ENCODE measurements at regions not wholly inside any gene's neighbourhood (a gene's known extent, or its start where the extent isn't known, plus 50 kb on each side); places are given as distances from the start of the nearest gene placed in this dataset.

- Mint-ChIP-seq H3K4me1 (ENCODE audit: low read depth) (no peaks in the 10 kb centered on the region), H3K4me3 (no peak overlapping the region), H3K27me3 (peaks cover 4% of the 10 kb centered on the region), H3K9me3 (peaks cover 2% of the 10 kb centered on the region), H3K27ac (no peak overlapping the region), H3K36me3 (ENCODE audit: low read depth) (no peaks in the 10 kb centered on the region)
- no peak overlapping the region for H3K4me3 ChIP-seq (ENCODE audit: low read length)
- DNase-seq = no peak
- H3K9me3 ChIP-seq (ENCODE audit: control insufficient read depth in 1 of 2, insufficient read depth in 1 of 2, low read length in 2 of 2) = peaks cover 0 to 8% of the 10 kb centered on the region in 2 experiments
- intact Hi-C loops (cut with DNase I, micrococcal nuclease) = no loop called here
- ChIA-PET CTCF (no interaction called here), POLR2A (no interaction called here)
- H3K27me3 ChIP-seq (ENCODE audit: control insufficient read depth in 1 of 2, insufficient read depth in 2 of 2, low read length in 2 of 2) = no peaks in the 10 kb centered on the region
- no peaks in the 10 kb centered on the region for H3K4me1 ChIP-seq (ENCODE audit: insufficient read depth, low read length)
- H3K27ac ChIP-seq (ENCODE audit: low read depth in 1 of 2, low read length in 2 of 2) = no peak overlapping the region
- TF ChIP-seq, protein P1, sequence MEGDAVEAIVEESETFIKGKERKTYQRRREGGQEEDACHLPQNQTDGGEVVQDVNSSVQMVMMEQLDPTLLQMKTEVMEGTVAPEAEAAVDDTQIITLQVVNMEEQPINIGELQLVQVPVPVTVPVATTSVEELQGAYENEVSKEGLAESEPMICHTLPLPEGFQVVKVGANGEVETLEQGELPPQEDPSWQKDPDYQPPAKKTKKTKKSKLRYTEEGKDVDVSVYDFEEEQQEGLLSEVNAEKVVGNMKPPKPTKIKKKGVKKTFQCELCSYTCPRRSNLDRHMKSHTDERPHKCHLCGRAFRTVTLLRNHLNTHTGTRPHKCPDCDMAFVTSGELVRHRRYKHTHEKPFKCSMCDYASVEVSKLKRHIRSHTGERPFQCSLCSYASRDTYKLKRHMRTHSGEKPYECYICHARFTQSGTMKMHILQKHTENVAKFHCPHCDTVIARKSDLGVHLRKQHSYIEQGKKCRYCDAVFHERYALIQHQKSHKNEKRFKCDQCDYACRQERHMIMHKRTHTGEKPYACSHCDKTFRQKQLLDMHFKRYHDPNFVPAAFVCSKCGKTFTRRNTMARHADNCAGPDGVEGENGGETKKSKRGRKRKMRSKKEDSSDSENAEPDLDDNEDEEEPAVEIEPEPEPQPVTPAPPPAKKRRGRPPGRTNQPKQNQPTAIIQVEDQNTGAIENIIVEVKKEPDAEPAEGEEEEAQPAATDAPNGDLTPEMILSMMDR (IDR thresholded peaks at IDR 0.05) = no peak
- no peak for ATAC-seq (ENCODE audit: poor library complexity)
- no peaks in the 10 kb centered on the region for H3K36me3 ChIP-seq (ENCODE audit: insufficient read depth, low read length)
These were observed 97.0 kb upstream of the VLDLR start for GRCh38 chr9:2524601-2525000.

DNA sequence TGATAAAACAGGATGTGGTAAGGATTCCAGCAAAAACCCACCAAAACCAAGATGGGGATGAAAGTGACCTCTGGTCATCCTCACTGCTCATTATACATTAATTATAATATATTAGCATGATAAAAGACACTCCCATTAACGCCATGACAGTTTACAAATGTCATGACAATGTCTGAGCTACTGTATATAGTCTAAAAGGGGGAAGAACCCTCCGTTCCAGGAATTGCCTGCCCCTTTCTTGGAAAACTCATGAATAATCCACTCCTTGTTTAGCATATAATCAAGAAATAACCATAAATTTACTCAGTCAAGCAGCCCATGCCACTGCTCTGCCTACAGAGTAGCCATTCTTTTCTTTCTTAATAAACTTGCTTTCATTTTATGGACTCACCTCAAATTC, 96.4 kb upstream of the VLDLR start:
- ChIA-PET POLR2A (no interaction called here), CTCF (no interaction called here)
- no peaks in the 10 kb centered on the region for H3K36me3 ChIP-seq (ENCODE audit: insufficient read depth, low read length)
- no peaks in the 10 kb centered on the region for H3K4me1 ChIP-seq (ENCODE audit: insufficient read depth, low read length)
- H3K9me3 Mint-ChIP-seq = peaks cover 2% of the 10 kb centered on the region
- H3K4me1 Mint-ChIP-seq (ENCODE audit: low read depth) = no peaks in the 10 kb centered on the region
- ATAC-seq (ENCODE audit: poor library complexity) (no peak), DNase-seq (no peak)
- intact Hi-C loops (cut with DNase I, micrococcal nuclease) = no loop called here
- H3K27me3 ChIP-seq (ENCODE audit: control insufficient read depth in 1 of 2, insufficient read depth in 2 of 2, low read length in 2 of 2) = no peaks in the 10 kb centered on the region
- H3K9me3 ChIP-seq (ENCODE audit: control insufficient read depth in 1 of 2, insufficient read depth in 1 of 2, low read length in 2 of 2) = peaks cover 0 to 8% of the 10 kb centered on the region in 2 experiments
- no peaks in the 10 kb centered on the region for H3K36me3 Mint-ChIP-seq (ENCODE audit: low read depth)
- no peak overlapping the region for H3K27ac ChIP-seq (ENCODE audit: low read depth in 1 of 2, low read length in 2 of 2)
- no peak overlapping the region for H3K4me3 ChIP-seq (ENCODE audit: low read length)
- TF ChIP-seq, protein P1 (IDR thresholded peaks at IDR 0.05) = no peak
- no peak overlapping the region for H3K4me3 Mint-ChIP-seq
- H3K27ac Mint-ChIP-seq = no peak overlapping the region
- peaks cover 4% of the 10 kb centered on the region for H3K27me3 Mint-ChIP-seq

DNA sequence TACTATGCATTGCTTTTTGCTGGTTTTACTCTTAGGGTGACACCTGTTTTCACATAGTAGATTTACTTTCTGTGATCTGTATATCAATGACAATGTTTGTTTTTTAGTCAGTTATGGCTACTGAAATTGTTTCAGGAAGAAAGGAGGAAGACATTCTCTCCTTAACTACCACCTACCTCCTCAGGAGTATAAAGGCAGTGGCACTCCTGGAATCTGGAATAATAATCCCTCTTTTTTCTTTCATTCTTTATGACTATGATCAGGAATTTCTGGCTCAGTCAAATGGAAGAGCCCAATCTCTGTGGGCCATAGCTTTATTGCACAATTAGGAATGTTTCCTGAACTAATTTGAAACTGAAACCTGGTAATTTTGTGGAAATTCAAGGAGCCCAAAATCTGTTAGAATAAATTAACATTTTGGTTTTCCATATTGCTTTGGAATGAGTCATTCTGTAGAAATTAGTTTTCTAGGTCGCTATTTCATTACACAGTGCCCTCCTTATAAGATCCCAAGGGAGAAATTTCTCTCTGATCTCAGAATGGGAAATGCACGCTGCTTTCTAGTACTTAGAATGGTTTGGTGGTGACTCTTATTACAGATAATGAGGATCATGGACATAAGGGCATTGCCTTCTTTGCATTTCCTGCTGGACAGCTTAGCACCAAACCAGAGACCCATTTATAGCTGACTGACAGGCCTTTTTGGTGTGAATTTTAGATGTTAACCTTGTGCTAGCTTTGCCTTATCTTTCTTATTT, 95.3 kb upstream of the VLDLR start:
- ChIA-PET CTCF (no interaction called here), POLR2A (no interaction called here)
- no peak for DNase-seq
- Mint-ChIP-seq H3K27ac (no peak overlapping the region), H3K36me3 (ENCODE audit: low read depth) (no peaks in the 10 kb centered on the region), H3K27me3 (peaks cover 4% of the 10 kb centered on the region), H3K9me3 (peaks cover 2% of the 10 kb centered on the region), H3K4me3 (no peak overlapping the region), H3K4me1 (ENCODE audit: low read depth) (no peaks in the 10 kb centered on the region)
- H3K4me1 ChIP-seq (ENCODE audit: insufficient read depth, low read length) = no peaks in the 10 kb centered on the region
- H3K36me3 ChIP-seq (ENCODE audit: insufficient read depth, low read length) = no peaks in the 10 kb centered on the region
- H3K9me3 ChIP-seq (ENCODE audit: control insufficient read depth in 1 of 2, insufficient read depth in 1 of 2, low read length in 2 of 2) = peaks cover 0 to 1% of the 10 kb centered on the region in 2 experiments
- H3K4me3 ChIP-seq (ENCODE audit: low read length) = no peak overlapping the region
- H3K27ac ChIP-seq (ENCODE audit: low read depth in 1 of 2, low read length in 2 of 2) = no peak overlapping the region
- no peak for ATAC-seq (ENCODE audit: poor library complexity)
- no peaks in the 10 kb centered on the region for H3K27me3 ChIP-seq (ENCODE audit: control insufficient read depth in 1 of 2, insufficient read depth in 2 of 2, low read length in 2 of 2)
- TF ChIP-seq, protein P1 (IDR thresholded peaks at IDR 0.05) = no peak
- intact Hi-C loops (cut with DNase I, micrococcal nuclease) = no loop called here

All from CD4-positive, alpha-beta T cell (primary cell).